Fibroblast of the aortic adventitia (primary cell): ENCODE measurements at regions not wholly inside any gene's neighbourhood (a gene's known extent, or its start where the extent isn't known, plus 50 kb on each side); places are given as distances from the start of the nearest gene placed in this dataset.

Source experiments
- DNase-seq: peaks from one replicate; pipeline ENCODE4 v3.0.0-alpha.2; 2010; ENCODE audit warnings: low read depth
- H3K4me3 ChIP-seq: 2 replicates; pipeline ENCODE4 v1.5.1; 2011; ENCODE audit warnings: low read depth, mild to moderate bottlenecking, control low read depth, low read length, moderate library complexity
- CTCF ChIP-seq: IDR thresholded peaks from 2 replicates; pipeline ENCODE4 v1.5.1; 2011; ENCODE audit warnings: mild to moderate bottlenecking, low read length, control low read depth, inconsistent platforms; ENCODE audit not compliant: insufficient read depth

DNA sequence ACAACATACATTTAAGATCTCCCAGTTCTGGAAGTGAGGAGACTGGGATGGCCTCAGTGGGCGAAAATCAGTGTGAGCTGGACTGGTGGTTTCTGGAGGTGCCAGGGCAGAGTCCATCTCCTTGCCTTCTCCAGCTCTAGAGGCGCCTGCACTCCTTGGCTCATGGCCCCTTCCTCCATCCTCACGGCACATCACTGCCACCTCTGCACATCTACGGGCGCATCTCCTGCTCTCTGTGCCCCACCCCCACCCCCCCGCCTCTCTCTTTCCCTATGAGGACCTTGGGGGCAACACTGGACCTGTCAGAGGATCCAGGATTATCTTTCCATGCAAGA, 62.8 kb upstream of the DIO3 start:
- no peak for TF ChIP-seq CTCF
- DNase-seq, result no peak
- no peak overlapping the region for H3K4me3 ChIP-seq

GRCh38 chr14:101499080-101499479, 62.2 kb upstream of the DIO3 start:
- DNase-seq, result no peak
- H3K4me3 ChIP-seq, result no peak overlapping the region
- no peak for TF ChIP-seq CTCF

GRCh38 chr14:101499513-101499912, 61.8 kb upstream of the DIO3 start:
- TF ChIP-seq CTCF, result no peak
- DNase-seq, result no peak
- no peak overlapping the region for H3K4me3 ChIP-seq

GRCh38 chr14:101500061-101500460, 61.2 kb upstream of the DIO3 start:
- DNase-seq, result no peak
- no peak for TF ChIP-seq CTCF
- H3K4me3 ChIP-seq, result no peak overlapping the region

DNA sequence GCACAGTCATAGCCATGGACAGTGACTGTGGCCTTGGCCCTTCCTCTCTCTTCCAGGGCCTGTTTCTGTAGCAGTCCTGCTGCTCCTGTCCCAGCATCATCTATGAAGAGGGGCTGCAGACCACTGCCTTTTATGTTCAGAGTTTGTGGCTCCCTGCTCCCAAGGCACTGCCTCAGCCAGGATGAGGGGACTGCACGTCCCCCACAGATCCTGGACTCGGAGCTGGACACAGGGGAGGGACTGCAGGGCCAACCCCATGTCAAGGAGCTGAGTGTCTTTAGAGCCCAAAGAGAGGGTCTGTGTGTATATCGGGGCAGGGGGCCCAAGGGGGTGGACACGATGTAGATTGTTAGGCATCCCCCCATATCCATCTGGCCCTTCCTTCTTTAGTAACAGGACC, 60.6 kb upstream of the DIO3 start:
- DNase-seq, result no peak
- no peak overlapping the region for H3K4me3 ChIP-seq
- no peak for TF ChIP-seq CTCF

- H3K4me3 ChIP-seq, result no peak overlapping the region
- TF ChIP-seq CTCF, result no peak
- no peak for DNase-seq
These were observed 60.0 kb upstream of the DIO3 start for GRCh38 chr14:101501341-101501740.

DNA sequence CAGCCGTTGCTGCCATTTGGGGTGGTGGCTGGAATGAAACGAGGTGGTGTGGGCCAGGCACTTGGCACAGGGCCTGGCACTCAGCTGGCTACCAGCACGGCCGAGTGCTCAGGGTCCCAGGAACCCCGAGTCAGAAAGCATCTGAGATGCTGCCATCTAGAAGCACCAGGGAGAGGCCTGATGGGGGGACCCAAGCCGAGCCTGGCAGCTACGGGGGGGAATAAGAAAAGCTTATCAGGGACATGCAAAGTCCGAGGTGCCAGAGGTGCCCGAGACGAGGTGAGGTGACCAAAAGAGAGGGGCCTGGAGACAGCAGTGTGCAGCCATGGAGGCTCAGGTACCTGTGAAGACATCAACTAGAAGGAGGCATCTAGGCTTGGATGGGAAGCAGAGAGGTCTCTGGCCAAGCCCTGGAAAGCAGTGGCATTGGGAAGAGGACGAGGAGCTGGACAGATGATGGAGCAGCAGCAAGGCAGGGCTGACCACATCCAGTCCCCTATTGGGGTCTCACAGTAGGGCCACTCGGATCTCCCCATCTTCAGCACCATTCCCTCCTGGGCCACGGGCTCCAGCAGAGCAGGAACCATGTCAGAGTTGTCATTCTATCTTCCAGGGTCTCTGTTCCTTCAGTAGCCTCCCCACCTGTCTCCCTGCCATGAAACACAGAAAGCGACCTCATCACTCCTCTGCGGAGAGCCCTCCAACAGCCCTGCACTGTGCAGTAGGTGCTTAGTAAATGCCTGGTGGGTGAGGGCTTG, 59.3 kb upstream of the DIO3 start:
- no peak for DNase-seq
- TF ChIP-seq CTCF, result no peak
- no peak overlapping the region for H3K4me3 ChIP-seq
